PC-3 (cell line): ENCODE measurements at regions not wholly inside any gene's neighbourhood (a gene's known extent, or its start where the extent isn't known, plus 50 kb on each side); places are given as distances from the start of the nearest gene placed in this dataset.
A peak's percentile ranks its signal among the peaks of the same experiment; 100 is the strongest.

Experiments used
- ATAC-seq: fragments of 200-7000 bp; cut with Tn5 transposase; 2 replicates; pipeline ENCODE4 v1.9.1; 2020; ENCODE audit warnings: mild to moderate bottlenecking, moderate library complexity
- BruUV-seq: library from RNA; stranded (reverse); fragments of 400-500 nt; replicated peaks from 2 replicates; lab custom pipeline; 2021; lab: Mats Ljungman, UMichigan
- CTCF ChIA-PET: fragments of 300-600 bp; sonication (Branson Sonifier 250); formaldehyde crosslinking; loops from one replicate; lab custom pipeline; 2022; ENCODE audit warnings: antibody characterized with exemption; lab: Charles Lee
- POLR2A ChIA-PET: fragments of 300-600 bp; sonication (Branson Sonifier 250); formaldehyde crosslinking; loops from one replicate; lab custom pipeline; 2022; ENCODE audit warnings: antibody characterized with exemption; ENCODE audit not compliant: unreplicated experiment; lab: Charles Lee
- DNase-seq: peaks from one replicate; pipeline ENCODE4 v3.0.0-alpha.2; 2015
- H2AFZ ChIP-seq: fragments of 300-600 bp; sonication (generic); 2 replicates; pipeline ENCODE4 v1.6.0; 2016; ENCODE audit warnings: antibody characterized with exemption, low read length
- H3F3A ChIP-seq: fragments of 300-600 bp; sonication (generic); one replicate; pipeline ENCODE4 v1.6.0; 2017; ENCODE audit warnings: antibody characterized with exemption, low read length, control low read depth, mild to moderate bottlenecking; ENCODE audit not compliant: unreplicated experiment
- H3K27ac ChIP-seq: fragments of 300-600 bp; sonication (generic); 2 replicates; pipeline ENCODE4 v1.5.1; 2016; ENCODE audit warnings: mild to moderate bottlenecking, low read length
- H3K27me3 ChIP-seq: fragments of 300-600 bp; sonication (generic); 2 replicates; pipeline ENCODE4 v1.6.1; 2016; ENCODE audit warnings: low read length, mixed read lengths
- H3K36me3 ChIP-seq: fragments of 300-600 bp; sonication (generic); 2 replicates; pipeline ENCODE4 v1.6.1; 2016; ENCODE audit warnings: low read depth, mixed run types, low read length, mixed read lengths
- H3K4me1 ChIP-seq: fragments of 300-600 bp; sonication (generic); 2 replicates; pipeline ENCODE4 v1.5.1; 2016; ENCODE audit warnings: low read length; ENCODE audit not compliant: insufficient read depth
- H3K4me2 ChIP-seq: fragments of 300-600 bp; sonication (generic); 2 replicates; pipeline ENCODE4 v1.6.0; 2016; ENCODE audit warnings: low read length
- H3K4me3 ChIP-seq: fragments of 300-600 bp; sonication (generic); 2 replicates; pipeline ENCODE4 v1.5.1; 2016; ENCODE audit warnings: mild to moderate bottlenecking, low read length, mixed read lengths
- H3K79me2 ChIP-seq: fragments of 300-600 bp; sonication (generic); 2 replicates; pipeline ENCODE4 v1.6.1; 2017; ENCODE audit warnings: low read length, mixed read lengths
- H3K9ac ChIP-seq: fragments of 300-600 bp; sonication (generic); 2 replicates; pipeline ENCODE4 v1.6.0; 2016; ENCODE audit warnings: mild to moderate bottlenecking, low read length
- H3K9me2 ChIP-seq: fragments of 300-600 bp; sonication (generic); replicated peaks from 2 replicates; pipeline ENCODE4 v1.6.1; 2016; ENCODE audit warnings: mixed run types, low read length, mixed read lengths
- H3K9me3 ChIP-seq: fragments of 300-600 bp; sonication (generic); 2 replicates; pipeline ENCODE4 v1.6.1; 2016; ENCODE audit warnings: low read length, mixed read lengths
- H4K20me1 ChIP-seq: fragments of 300-600 bp; sonication (generic); 2 replicates; pipeline ENCODE4 v1.6.1; 2016; ENCODE audit warnings: low read length, mixed read lengths
- CTCF ChIP-seq: fragments of 300-600 bp; sonication (generic); conservative IDR thresholded peaks from 2 replicates; pipeline ENCODE4 v1.5.1; 2017; ENCODE audit warnings: antibody characterized with exemption, low read depth, mild to moderate bottlenecking, low read length
- EZH2 ChIP-seq: fragments of 300-600 bp; sonication (generic); IDR thresholded peaks from one replicate; pipeline ENCODE4 v1.6.1; 2017; ENCODE audit warnings: antibody characterized with exemption, mild to moderate bottlenecking, low read length; ENCODE audit not compliant: unreplicated experiment
- EZH2phosphoT487 ChIP-seq: fragments of 300-600 bp; sonication (generic); IDR thresholded peaks from 2 replicates; pipeline ENCODE4 v1.6.1; 2018; ENCODE audit warnings: mild to moderate bottlenecking, antibody characterized with exemption, low read length, borderline replicate concordance
- intact Hi-C: fragments of 100-400 bp; cut with micrococcal nuclease; formaldehyde crosslinking; loops from 2 replicates; pipeline ENCODE4 v1.9.0; 2023

GRCh38 chr9:88776717-88777497 is 214.4 kb upstream of the S1PR3 start:
- TF ChIP-seq CTCF (no peak), EZH2phosphoT487 (no peak)
- ATAC-seq (peak; percentile 63), DNase-seq (peak; percentile 88)
- Histone ChIP-seq H2AFZ (no peak overlapping the region), H3K36me3 (no peaks in the 10 kb centered on the region), H3F3A (peaks cover 10% of the 10 kb centered on the region), H3K4me2 (peak overlapping the region; percentile 82), H3K4me1 (peaks cover 65% of the 10 kb centered on the region), H3K27ac (peak overlapping the region; percentile 100), H3K9ac (peak overlapping the region; percentile 78), H3K4me3 (peak overlapping the region; percentile 23; the same call in 1 of the 2 replicates), H3K9me2 (no peaks in the 10 kb centered on the region), H3K9me3 (no peaks in the 10 kb centered on the region), H3K27me3 (no peaks in the 10 kb centered on the region), H4K20me1 (no peaks in the 10 kb centered on the region), H3K79me2 (no peaks in the 10 kb centered on the region)
- BruUV-seq: no TSS peak
- ChIA-PET CTCF (no interaction called here), POLR2A (no interaction called here)
- intact Hi-C loops: loop anchor here (5.0 kb wide), 2 partner anchors 115 to 215 kb away; partner anchors contain the start of gene S1PR3

- no peaks in the 10 kb centered on the region for H3K9me3 ChIP-seq
- intact Hi-C loops: loop anchor here (5.0 kb wide), 2 partner anchors 115 to 215 kb away; partner anchors contain the start of gene S1PR3
- H3F3A ChIP-seq: peaks cover 10% of the 10 kb centered on the region
- H3K27me3 ChIP-seq: no peaks in the 10 kb centered on the region
- H3K27ac ChIP-seq: peak overlapping the region; percentile 100
- no peaks in the 10 kb centered on the region for H3K9me2 ChIP-seq
- no peaks in the 10 kb centered on the region for H3K36me3 ChIP-seq
- H3K4me3 ChIP-seq: no peak overlapping the region
- H2AFZ ChIP-seq: peak overlapping the region; percentile 58
- peak overlapping the region; percentile 82 for H3K4me2 ChIP-seq
- DNase-seq: peak; percentile 48
- peaks cover 60% of the 10 kb centered on the region for H3K4me1 ChIP-seq
- no TSS peak for BruUV-seq
- ATAC-seq: no peak; the same call in 1 of the 2 replicates
- peak overlapping the region; percentile 50 for H3K9ac ChIP-seq
- ChIA-PET POLR2A (no interaction called here), CTCF (no interaction called here)
- no peaks in the 10 kb centered on the region for H4K20me1 ChIP-seq
- no peaks in the 10 kb centered on the region for H3K79me2 ChIP-seq
- TF ChIP-seq EZH2: no peak
- TF ChIP-seq EZH2phosphoT487: no peak
- no peak for TF ChIP-seq CTCF
These were observed 213.6 kb upstream of the S1PR3 start for GRCh38 chr9:88777498-88778312.
